Astrocyte of the cerebellum (primary cell): ENCODE measurements at regions not wholly inside any gene's neighbourhood (a gene's known extent, or its start where the extent isn't known, plus 50 kb on each side); places are given as distances from the start of the nearest gene placed in this dataset.
A peak's percentile ranks its signal among the peaks of the same experiment; 100 is the strongest.

Source experiments
- DNase-seq: peaks from one replicate; pipeline ENCODE4 v3.0.0-alpha.2; 2011; ENCODE audit warnings: low read depth
- H3K4me3 ChIP-seq: 2 replicates; pipeline ENCODE4 v1.5.1; 2011; ENCODE audit warnings: mild to moderate bottlenecking, low read depth, low read length, moderate library complexity
- in situ Hi-C: cut with HindIII; loops from 2 replicates; pipeline ENCODE4 v1.10.0; 2017; ENCODE audit warnings: low sequenced_read_pairs
- TF ChIP-seq, protein P1 (sequence below): IDR thresholded peaks from 2 replicates; pipeline ENCODE4 v1.5.1; 2012; ENCODE audit warnings: low read length, low read depth, moderate library complexity, mild to moderate bottlenecking; ENCODE audit errors: missing control alignments

GRCh38 chr3:70863049-70863448 is 550.6 kb upstream of the MDFIC2 start:
- in situ Hi-C loops: no loop called here
- H3K4me3 ChIP-seq: no peak overlapping the region
- no peak for DNase-seq
- TF ChIP-seq, protein P1, sequence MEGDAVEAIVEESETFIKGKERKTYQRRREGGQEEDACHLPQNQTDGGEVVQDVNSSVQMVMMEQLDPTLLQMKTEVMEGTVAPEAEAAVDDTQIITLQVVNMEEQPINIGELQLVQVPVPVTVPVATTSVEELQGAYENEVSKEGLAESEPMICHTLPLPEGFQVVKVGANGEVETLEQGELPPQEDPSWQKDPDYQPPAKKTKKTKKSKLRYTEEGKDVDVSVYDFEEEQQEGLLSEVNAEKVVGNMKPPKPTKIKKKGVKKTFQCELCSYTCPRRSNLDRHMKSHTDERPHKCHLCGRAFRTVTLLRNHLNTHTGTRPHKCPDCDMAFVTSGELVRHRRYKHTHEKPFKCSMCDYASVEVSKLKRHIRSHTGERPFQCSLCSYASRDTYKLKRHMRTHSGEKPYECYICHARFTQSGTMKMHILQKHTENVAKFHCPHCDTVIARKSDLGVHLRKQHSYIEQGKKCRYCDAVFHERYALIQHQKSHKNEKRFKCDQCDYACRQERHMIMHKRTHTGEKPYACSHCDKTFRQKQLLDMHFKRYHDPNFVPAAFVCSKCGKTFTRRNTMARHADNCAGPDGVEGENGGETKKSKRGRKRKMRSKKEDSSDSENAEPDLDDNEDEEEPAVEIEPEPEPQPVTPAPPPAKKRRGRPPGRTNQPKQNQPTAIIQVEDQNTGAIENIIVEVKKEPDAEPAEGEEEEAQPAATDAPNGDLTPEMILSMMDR: no peak

GRCh38 chr3:70861855-70862254 is 549.4 kb upstream of the MDFIC2 start:
- in situ Hi-C loops: no loop called here
- no peak overlapping the region for H3K4me3 ChIP-seq
- no peak for DNase-seq

GRCh38 chr3:70861234-70861633 is 548.8 kb upstream of the MDFIC2 start:
- no peak for DNase-seq
- no peak overlapping the region for H3K4me3 ChIP-seq
- in situ Hi-C loops: no loop called here
- TF ChIP-seq, protein P1: no peak

More at GRCh38 chr3:70861855-70862254, 549.4 kb upstream of the MDFIC2 start:
- TF ChIP-seq, protein P1: no peak

- TF ChIP-seq, protein P1: no peak
- in situ Hi-C loops: no loop called here
- no peak overlapping the region for H3K4me3 ChIP-seq
- no peak for DNase-seq
Observed at GRCh38 chr3:70857916-70858315, 545.5 kb upstream of the MDFIC2 start.

DNA sequence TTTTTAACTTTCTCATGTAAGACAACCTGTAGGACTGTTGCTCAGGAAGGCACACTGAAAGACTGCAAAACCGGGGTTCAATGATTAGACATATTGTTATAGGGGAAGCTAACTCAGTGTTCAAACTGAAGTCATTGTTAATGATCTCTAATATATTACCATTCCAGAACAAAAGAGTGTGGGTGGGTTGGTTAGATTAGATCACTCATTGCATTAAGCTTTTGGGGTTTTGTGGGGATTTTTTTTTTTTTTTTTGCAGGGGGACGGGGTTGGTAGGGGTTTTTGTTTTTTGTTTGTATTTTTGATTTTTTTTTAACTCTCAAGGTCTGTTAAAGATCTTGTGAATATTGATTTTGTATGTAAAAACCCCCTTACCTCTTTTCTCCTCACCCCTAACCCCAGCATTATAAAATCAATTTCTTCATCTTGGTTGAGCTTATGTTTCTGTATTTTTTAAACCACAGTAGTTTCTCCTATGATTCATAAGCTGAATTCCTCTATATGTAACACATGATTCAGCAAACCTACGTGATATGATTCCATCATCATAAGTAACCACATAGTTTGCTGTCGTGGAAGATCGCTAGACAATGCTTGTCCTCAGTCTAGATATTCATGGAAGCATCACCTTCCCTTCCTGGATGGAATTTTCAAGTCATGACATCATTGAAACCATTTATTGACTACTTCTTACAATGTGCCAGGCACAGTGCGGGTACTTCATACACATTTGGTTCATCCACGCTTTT is 544.1 kb upstream of the MDFIC2 start:
- in situ Hi-C loops: no loop called here
- no peak overlapping the region for H3K4me3 ChIP-seq
- DNase-seq: peak; percentile 56
- TF ChIP-seq, protein P1: no peak

DNA sequence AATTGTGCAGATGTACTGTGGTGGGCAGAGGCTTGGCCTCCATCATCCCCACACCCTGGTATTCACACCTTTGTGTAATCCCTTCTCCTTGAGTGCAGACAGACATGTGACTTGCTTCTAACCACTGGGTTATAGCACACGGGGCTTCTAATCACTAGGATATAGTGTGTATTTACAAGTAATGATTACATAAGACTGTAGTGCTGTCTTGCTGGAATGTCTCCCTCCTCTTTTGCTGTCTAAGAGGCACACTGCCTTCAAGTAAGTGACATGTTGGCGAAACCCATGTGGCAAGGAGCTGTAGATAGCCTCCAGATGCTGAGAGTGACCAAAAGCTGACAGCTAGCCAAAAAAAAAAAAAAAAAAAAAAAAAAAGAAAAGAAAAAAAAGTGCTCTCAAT is 542.7 kb upstream of the MDFIC2 start:
- in situ Hi-C loops: no loop called here
- no peak for DNase-seq
- TF ChIP-seq, protein P1: no peak
- H3K4me3 ChIP-seq: no peak overlapping the region
